ENCODE measurements at regions not wholly inside any gene's neighbourhood (a gene's known extent, or its start where the extent isn't known, plus 50 kb on each side); places are given as distances from the start of the nearest gene placed in this dataset.

DNA sequence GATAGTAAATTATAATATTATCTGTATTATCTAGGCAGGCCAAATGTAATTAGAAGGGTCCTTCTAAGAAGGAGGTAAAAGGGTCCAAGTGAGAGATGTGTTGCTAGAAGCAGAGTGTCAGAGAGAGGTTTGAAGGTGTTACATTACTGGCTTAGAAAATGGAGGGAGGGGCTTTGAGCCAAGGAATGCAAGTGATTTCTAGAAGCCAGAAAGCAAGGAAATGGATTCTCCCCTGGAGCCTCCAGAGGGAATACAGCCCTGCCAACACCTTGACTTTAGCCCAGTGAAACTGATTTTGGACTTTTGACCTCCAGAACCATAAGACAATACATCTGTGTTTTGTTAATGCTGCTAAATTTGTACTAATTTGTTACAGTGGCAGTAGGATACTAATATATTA, 97.9 kb upstream of the IL6 start:
- H3K9ac ChIP-seq (ENCODE audit: low read depth in 1 of 2, low read length in 2 of 2), result no peak overlapping the region
- no peaks in the 10 kb centered on the region for H3K27me3 ChIP-seq (ENCODE audit: control insufficient read depth in 4 of 4, insufficient read depth in 4 of 4, low read length in 3 of 4)
- no peak overlapping the region for H3K4me3 ChIP-seq (ENCODE audit: low read depth in 1 of 3, low read length in 3 of 3)
- peaks cover 0 to 2% (median 0%) of the 10 kb centered on the region in 4 donors for H3K9me3 ChIP-seq (ENCODE audit: control insufficient read depth in 4 of 4, low read length in 3 of 4)
- no peaks in the 10 kb centered on the region for H3K4me1 ChIP-seq (ENCODE audit: control insufficient read depth in 4 of 4, insufficient read depth in 4 of 4, low read length in 3 of 4)
- H3K27ac ChIP-seq (ENCODE audit: low read depth in 1 of 2, low read length in 2 of 2), result no peak overlapping the region
- H3K36me3 ChIP-seq (ENCODE audit: control insufficient read depth in 4 of 4, insufficient read depth in 3 of 4, low read depth in 1 of 4, low read length in 3 of 4), result no peaks in the 10 kb centered on the region
- no peak for DNase-seq (ENCODE audit: low spot score)
- TF ChIP-seq HNF4G (IDR thresholded peaks at IDR 0.05), result no peak
- TF ChIP-seq, protein P1, sequence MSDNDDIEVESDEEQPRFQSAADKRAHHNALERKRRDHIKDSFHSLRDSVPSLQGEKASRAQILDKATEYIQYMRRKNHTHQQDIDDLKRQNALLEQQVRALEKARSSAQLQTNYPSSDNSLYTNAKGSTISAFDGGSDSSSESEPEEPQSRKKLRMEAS (IDR thresholded peaks at IDR 0.05), result no peak
- no peak for TF ChIP-seq FOXA2 (IDR thresholded peaks at IDR 0.05)
- TF ChIP-seq, protein P2, sequence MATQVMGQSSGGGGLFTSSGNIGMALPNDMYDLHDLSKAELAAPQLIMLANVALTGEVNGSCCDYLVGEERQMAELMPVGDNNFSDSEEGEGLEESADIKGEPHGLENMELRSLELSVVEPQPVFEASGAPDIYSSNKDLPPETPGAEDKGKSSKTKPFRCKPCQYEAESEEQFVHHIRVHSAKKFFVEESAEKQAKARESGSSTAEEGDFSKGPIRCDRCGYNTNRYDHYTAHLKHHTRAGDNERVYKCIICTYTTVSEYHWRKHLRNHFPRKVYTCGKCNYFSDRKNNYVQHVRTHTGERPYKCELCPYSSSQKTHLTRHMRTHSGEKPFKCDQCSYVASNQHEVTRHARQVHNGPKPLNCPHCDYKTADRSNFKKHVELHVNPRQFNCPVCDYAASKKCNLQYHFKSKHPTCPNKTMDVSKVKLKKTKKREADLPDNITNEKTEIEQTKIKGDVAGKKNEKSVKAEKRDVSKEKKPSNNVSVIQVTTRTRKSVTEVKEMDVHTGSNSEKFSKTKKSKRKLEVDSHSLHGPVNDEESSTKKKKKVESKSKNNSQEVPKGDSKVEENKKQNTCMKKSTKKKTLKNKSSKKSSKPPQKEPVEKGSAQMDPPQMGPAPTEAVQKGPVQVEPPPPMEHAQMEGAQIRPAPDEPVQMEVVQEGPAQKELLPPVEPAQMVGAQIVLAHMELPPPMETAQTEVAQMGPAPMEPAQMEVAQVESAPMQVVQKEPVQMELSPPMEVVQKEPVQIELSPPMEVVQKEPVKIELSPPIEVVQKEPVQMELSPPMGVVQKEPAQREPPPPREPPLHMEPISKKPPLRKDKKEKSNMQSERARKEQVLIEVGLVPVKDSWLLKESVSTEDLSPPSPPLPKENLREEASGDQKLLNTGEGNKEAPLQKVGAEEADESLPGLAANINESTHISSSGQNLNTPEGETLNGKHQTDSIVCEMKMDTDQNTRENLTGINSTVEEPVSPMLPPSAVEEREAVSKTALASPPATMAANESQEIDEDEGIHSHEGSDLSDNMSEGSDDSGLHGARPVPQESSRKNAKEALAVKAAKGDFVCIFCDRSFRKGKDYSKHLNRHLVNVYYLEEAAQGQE (IDR thresholded peaks at IDR 0.05), result no peak
- TF ChIP-seq TAF1 (conservative IDR thresholded peaks at IDR 0.05), result no peak
- no peak for TF ChIP-seq GABPA (IDR thresholded peaks at IDR 0.05 in 1 of 2, conservative IDR thresholded peaks at IDR 0.05 in 1 of 2)
- TF ChIP-seq RXRA (IDR thresholded peaks at IDR 0.05), result no peak
- TF ChIP-seq FOXA1 (IDR thresholded peaks at IDR 0.05), result no peak
- no peak for TF ChIP-seq YY1 (IDR thresholded peaks at IDR 0.05)
- TF ChIP-seq EGR1 (IDR thresholded peaks at IDR 0.05; ENCODE audit: low read depth in 2 of 2), result no peak
- TF ChIP-seq SP1 (IDR thresholded peaks at IDR 0.05), result no peak
- no peak for TF ChIP-seq RAD21 (IDR thresholded peaks at IDR 0.05)
- TF ChIP-seq HNF4A (conservative IDR thresholded peaks at IDR 0.05), result no peak
- TF ChIP-seq, protein P3, sequence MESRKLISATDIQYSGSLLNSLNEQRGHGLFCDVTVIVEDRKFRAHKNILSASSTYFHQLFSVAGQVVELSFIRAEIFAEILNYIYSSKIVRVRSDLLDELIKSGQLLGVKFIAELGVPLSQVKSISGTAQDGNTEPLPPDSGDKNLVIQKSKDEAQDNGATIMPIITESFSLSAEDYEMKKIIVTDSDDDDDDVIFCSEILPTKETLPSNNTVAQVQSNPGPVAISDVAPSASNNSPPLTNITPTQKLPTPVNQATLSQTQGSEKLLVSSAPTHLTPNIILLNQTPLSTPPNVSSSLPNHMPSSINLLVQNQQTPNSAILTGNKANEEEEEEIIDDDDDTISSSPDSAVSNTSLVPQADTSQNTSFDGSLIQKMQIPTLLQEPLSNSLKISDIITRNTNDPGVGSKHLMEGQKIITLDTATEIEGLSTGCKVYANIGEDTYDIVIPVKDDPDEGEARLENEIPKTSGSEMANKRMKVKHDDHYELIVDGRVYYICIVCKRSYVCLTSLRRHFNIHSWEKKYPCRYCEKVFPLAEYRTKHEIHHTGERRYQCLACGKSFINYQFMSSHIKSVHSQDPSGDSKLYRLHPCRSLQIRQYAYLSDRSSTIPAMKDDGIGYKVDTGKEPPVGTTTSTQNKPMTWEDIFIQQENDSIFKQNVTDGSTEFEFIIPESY (IDR thresholded peaks at IDR 0.05), result no peak
- TF ChIP-seq, protein P4, sequence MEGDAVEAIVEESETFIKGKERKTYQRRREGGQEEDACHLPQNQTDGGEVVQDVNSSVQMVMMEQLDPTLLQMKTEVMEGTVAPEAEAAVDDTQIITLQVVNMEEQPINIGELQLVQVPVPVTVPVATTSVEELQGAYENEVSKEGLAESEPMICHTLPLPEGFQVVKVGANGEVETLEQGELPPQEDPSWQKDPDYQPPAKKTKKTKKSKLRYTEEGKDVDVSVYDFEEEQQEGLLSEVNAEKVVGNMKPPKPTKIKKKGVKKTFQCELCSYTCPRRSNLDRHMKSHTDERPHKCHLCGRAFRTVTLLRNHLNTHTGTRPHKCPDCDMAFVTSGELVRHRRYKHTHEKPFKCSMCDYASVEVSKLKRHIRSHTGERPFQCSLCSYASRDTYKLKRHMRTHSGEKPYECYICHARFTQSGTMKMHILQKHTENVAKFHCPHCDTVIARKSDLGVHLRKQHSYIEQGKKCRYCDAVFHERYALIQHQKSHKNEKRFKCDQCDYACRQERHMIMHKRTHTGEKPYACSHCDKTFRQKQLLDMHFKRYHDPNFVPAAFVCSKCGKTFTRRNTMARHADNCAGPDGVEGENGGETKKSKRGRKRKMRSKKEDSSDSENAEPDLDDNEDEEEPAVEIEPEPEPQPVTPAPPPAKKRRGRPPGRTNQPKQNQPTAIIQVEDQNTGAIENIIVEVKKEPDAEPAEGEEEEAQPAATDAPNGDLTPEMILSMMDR (IDR thresholded peaks at IDR 0.05; ENCODE audit: low read depth, low read length, missing input control), result no peak
- TF ChIP-seq JUND (IDR thresholded peaks at IDR 0.05), result no peak

DNA sequence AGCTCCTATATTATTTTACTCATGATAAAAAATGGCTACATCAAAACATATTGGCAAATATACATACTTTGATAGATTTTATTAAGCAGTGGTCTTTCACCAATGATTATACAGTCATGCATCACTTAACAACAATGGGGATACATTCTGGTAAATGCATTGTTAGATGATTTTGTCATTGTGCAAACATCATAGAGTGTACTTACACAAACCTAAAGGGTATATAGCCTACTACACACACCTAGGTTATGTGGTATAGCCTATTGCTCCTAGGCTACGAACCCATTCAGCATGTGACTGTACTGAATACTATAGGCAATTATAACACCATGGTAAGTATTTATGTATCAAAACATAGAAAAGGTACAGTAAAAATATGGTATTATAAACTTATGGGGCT, 98.9 kb upstream of the IL6 start:
- Histone ChIP-seq H3K4me1 (ENCODE audit: control insufficient read depth in 4 of 4, insufficient read depth in 4 of 4, low read length in 3 of 4) (no peaks in the 10 kb centered on the region), H3K27ac (ENCODE audit: low read depth in 1 of 2, low read length in 2 of 2) (no peak overlapping the region), H3K27me3 (ENCODE audit: control insufficient read depth in 4 of 4, insufficient read depth in 4 of 4, low read length in 3 of 4) (no peaks in the 10 kb centered on the region), H3K9me3 (ENCODE audit: control insufficient read depth in 4 of 4, low read length in 3 of 4) (peaks cover 0 to 2% (median 0%) of the 10 kb centered on the region in 4 donors), H3K4me3 (ENCODE audit: low read depth in 1 of 3, low read length in 3 of 3) (no peak overlapping the region), H3K9ac (ENCODE audit: low read depth in 1 of 2, low read length in 2 of 2) (no peak overlapping the region), H3K36me3 (ENCODE audit: control insufficient read depth in 4 of 4, insufficient read depth in 3 of 4, low read depth in 1 of 4, low read length in 3 of 4) (no peaks in the 10 kb centered on the region)
- no peak for DNase-seq (ENCODE audit: low spot score)
- TF ChIP-seq YY1 (IDR thresholded peaks at IDR 0.05) (no peak), GABPA (IDR thresholded peaks at IDR 0.05 in 1 of 2, conservative IDR thresholded peaks at IDR 0.05 in 1 of 2) (no peak), NR2F2 (IDR thresholded peaks at IDR 0.05) (no peak), EGR1 (IDR thresholded peaks at IDR 0.05; ENCODE audit: low read depth in 2 of 2) (no peak), SP1 (IDR thresholded peaks at IDR 0.05) (no peak), RXRA (IDR thresholded peaks at IDR 0.05) (no peak), HNF4G (IDR thresholded peaks at IDR 0.05) (no peak)
- TF ChIP-seq, protein P3 (IDR thresholded peaks at IDR 0.05), result no peak
- TF ChIP-seq, protein P1 (IDR thresholded peaks at IDR 0.05), result no peak
- WGBS, result 88% methylated on average over 1 of the region's 1 CpG

Measured in liver (tissue), 8 donors.